ENCODE measurements at regions not wholly inside any gene's neighbourhood (a gene's known extent, or its start where the extent isn't known, plus 50 kb on each side); places are given as distances from the start of the nearest gene placed in this dataset.

DNA sequence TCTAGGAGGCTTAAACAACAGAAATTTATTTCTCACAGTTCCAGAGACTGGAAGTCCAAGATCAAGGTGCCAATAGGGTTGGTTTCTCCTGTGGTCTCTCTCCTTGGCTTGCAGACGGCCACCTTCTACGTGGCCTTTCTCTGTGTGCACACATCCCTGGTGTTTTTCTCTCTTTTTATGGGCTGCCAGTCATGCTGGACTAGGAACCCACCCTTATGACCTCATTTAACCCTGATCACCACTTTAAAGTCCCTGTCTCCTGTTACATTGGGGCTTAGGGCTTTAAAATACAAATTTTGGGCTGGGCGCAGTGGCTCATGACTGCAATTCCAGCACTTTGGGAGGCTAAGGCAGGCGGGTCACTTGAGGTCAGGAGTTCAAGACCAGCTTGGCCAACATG, 157.1 kb downstream of the TLE1 start:
- DNase-seq = no peak

DNA sequence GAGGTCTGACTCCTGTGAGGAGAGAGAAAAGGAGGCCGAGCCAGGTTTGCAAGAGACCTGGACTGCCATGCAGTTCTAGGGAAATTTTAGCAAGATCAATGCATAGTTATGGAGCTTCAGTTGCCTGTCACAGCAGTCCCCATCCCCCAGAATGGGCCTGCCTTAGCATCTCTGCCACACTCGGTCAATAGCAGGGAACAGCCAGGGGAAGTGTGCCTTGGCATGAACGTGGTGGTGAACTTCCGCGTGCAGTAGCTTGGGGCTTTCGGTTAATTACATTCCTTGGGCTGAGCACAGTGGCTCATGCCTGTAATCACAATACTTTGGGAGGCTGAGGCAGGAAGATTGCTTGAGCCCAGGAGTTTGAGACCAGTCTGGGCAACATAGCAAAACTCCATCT, 157.8 kb downstream of the TLE1 start:
- DNase-seq = no peak

DNA sequence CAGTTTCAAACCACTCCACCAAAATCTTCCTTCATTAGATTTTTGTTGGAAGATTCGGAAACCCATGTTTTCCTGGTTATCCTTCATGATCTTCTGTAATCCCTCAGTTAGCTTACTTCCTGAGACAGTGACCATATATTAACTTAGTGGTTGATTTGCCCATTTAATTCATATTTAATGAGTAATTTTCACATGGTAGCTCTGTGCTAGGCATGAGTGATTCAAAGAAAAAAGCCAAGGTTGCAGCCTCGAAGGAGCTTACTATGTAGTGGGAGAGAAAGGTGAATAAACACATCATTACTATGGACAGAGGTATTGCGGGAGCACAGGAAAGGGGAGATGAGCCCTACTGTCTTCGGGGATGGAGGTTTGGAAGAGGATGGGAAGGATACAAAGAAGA, 158.5 kb downstream of the TLE1 start:
- no peak for DNase-seq

DNA sequence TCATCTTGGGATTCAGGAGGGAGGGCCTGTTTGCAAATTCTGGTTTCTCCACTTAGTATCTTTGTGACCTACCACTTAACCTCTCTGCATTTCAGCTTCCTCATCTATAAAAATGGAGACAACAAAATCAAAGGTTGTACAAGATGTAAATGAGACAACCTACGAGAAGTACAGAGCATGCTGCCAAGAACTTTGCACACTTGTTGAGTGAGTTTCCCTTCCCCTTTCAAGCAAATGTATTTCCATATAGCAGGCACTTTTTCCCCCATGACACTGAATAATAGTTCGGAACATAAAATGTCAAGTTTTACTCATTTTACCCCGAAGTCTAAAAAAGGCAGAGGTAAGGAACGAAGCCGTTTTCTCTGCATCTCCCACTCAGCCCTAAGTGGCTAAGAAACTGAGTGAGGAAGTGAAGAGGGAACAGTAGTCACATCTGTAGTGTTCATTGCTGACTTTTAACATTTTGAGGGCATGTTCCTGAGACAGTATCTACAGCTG, 159.0 kb downstream of the TLE1 start:
- DNase-seq = no peak

DNA sequence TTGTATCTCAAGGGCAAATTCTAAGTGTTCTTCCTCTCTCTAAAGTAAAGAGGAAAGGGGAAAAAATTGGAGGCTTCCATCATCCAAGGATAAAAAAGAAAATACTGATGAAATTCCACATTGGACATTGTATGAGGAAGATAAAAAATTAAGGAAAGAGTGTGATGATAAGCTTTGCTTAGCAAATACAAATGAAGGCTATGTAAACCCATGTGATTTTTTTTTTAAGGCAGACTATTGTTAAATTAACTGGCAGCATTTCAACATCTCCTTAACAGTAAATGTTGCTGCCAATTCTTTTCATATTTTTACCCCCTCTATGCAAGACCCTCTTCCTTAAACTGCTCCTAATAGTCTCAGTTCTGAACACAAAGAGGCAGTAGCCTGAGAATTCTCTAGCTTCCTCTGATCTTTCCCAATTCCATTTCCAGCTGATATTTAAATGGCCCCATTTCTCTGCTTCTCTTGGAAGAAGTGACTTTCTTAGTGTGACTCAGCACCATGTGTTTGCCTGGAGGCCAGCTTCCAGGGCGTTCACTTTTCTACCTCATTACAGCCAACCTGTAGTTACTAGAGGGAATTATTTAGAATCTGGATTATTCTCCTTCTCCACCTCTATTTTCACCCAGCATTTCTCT, 159.7 kb downstream of the TLE1 start:
- DNase-seq = no peak

DNA sequence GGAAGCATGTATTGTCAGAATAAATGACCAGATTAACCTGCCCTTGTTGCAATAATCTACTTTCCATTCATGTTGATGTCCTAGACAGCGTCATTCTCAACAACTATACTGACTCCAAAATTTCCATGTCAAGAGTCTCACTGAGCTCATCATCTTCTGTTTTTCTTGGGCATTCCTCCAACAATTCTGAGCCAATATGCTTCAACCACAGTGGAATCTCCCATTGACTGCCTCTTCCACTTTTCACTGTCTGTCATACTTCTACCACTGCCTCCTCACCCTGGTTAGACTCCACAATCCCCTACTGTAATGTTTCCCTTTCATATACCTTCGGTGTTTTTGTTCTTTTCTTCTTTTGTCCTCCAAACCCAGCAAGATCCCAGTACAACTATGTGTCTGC, 162.8 kb downstream of the TLE1 start:
- DNase-seq = no peak

DNA sequence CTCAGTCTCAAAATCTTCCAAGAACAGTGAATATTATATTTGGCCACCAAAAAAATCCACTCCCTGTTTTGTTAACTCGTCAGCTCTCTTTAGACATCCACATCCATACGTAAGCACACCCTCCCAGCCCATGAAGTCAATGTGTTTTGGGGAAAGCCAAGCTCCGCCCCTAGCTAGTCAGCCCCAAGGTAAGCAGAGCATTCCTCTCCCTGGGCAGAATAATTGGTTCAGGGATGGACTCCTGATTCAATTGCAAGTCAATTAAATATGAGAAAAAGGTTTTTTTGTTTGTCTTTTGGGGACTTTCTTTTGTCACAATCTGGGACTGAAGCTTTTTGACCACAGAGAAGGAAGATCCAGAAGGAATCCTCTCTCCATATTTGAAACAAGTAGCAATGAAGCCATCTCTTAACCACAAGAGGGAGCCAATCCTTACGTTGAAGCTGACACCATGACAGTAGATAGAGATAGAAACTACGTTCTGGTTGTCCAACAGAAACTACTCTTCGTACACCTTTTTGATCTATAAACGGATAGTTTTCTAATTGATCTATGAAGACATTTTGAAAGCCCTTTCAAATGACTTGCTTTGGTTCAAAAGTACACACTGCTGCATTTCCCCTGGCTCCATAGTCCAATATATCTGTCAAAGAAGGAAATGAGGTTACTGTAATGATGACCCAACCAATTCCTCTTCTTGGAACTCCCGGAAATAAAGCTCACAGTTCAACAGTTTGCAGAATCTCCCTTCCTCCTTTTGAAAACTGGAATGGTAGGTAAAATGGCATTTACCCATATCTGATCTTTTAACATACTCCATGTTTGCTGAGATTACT, 166.4 kb downstream of the TLE1 start:
- no peak for DNase-seq

DNA sequence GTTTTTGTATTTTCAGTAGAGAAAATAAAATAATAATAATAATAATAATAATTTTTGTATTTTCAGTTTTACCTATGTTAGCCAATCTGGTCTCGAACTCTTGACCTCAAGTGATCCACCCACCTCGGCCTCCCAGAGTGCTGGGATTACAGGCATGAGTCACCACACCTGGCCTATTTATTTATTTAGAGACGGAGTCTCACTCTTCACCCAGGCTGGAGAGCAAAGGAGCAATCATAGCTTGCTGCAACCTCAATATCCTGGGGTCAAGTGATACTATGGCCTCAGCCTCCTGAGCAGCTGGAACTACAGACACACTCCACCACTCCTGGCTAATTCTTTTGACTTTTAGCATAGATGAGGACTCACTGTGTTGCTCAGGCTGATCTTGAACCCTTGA, 167.5 kb downstream of the TLE1 start:
- no peak for DNase-seq

DNA sequence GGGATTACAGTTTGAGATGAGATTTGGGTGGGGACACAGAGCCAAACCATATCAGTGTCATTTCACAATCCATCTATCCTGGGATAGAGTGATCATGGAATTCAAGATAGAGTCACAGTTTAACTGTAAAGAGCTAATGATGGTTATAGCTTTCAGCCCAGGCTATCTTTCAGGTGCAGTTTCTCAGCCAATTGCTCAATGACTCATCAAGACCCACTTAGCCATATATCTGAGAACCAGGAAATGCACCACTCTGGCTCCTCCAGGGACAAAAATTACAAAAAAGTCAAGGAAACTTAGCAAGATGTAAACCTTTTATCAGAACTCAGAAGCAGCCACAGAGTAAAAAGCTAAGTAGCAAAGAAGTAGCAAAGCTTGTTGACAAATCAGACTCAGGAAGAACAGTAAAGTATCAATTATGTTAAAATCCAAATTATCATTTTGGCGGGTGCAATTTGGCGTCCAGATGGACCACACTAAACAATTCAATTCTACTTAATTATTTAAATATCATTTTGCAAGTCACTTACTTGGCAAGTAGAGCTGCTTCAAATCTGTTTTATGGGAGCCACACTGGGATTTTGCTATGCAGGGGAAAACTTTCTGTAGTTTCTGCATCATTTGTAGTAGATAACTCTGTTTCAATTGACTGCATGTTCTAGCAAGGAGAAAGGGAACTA, 169.4 kb downstream of the TLE1 start:
- no peak for DNase-seq

DNA sequence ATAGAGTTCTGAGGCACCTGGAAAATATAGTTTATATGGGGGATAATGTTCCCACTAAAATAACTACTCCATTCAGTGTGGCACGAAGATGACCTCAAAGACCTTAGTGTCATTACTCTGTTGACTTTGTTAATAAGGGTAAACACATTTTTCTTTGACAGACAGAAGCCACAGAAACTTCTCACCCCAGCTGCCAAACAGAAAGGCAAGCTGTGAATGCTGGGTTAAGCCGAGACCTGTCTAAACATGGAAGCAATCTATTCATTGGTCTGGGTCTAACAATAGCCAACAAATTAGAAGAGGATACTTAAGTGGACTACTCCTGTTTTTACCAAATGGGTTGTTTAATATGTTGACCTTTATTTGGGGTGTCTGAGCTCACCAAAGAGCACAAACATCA, 171.4 kb downstream of the TLE1 start:
- DNase-seq = no peak

DNA sequence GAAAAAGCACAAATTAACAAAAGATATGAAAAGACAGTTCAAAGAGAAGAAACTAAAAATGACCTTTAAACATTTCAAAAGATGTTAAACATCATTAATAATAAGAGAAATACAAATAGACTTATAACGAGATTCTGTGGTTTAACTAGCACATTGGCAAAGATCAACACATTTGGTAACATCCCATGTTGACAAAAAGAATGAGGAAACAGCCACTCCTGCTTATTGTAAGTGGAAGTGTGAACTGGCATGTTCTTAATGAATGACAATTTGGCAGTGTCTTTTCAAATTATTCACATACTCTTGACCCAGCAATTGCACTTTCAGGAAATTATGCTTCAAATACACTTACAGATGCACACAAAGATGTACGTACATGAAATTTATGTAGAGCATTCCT, 176.3 kb downstream of the TLE1 start:
- DNase-seq = no peak

DNA sequence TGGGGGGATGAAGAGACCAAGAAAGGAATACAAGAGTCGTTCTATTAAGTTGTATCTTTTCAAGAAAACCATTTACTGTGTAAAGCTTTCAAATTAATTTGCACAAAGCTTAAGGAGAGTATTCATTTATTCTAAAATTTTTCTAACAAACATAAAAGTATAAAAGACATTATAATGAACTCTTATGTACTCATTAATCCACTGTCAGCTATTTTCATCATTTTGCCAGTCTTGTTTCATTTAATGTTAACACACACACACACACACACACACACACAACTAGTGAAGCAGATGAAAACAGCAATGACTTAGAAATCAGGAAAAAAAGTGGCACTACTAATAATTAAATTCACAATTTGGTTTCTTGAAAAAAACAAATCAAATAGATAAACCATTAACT, 176.7 kb downstream of the TLE1 start:
- DNase-seq = no peak

DNA sequence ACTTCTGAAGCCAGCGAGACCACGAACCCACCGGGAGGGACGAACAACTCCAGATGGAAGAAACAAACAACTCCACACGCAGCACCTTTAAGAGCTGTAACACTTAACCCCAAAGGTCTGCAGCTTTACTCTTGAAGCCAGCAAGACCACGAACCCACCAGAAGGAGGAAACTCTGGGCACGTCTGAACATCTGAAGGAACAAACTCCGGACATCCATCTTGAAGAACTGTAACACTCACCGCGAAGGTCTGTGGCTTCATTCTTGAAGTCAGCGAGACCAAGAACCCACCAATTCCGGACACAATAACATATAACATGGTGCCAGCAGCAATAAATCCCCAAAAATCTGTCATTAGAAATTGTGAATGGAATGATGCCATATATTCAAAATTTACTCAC, 180.9 kb downstream of the TLE1 start:
- no peak for DNase-seq

DNA sequence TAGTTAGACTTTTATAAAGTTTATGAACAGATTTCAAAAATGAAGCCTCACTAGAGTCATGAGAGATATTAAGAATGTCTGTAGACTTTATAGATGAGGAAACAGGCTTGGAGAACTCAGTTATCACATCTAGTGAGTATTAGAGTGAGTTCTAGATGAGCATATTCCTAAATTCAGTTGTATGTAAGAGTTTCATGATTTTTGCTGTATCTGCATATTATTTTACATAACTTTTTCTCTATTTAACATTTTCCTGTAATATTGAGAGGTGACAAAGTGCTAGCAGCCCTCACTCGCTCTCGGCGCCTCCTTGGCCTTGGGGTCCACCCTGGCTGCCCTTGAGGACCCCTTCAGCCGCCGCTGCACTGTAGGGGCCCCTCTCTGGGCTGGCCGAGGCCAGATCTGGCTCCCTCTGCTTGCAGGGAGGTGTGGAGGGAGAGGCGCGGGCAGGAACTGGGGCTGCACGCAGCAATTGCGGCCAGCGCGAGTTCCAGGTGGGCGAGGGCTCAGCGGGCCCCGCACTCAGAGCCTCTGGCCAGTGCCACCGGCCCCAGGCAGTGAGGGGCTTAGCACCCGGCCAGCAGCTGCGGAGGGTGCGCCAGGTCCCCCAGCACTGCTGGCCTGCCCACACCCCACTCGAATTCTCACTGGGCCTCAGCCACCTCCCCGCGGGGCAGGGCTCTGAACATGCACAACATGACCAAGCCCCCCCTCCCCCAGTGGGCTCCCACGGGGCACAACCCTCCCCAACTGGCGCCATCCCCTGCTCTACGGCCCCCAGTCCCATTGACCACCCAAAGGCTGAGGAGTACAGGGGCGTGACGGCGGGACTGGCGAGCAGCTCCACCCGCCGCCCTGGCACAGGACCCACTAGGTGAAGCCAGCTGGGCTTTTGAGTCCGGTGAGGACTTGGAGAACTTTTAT, 182.1 kb downstream of the TLE1 start:
- DNase-seq = no peak

DNA sequence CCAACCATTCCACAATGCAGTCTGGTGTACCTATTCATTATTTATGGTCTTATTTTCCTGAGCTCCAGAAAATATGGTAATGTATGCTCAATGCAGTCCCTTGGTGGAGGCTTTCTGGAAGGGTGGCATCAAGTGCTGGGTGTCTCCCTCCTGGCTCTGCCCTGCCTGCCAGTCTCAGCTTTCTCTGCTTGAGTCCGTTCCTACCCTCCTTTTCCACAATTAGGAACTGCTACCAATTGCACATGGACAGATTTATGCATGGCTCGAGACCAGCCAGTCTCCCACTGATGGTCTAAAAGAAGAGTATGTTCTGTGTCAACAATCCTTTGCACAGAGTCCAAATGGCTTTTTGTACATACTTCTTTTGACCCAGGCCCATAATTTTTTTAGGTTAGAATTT, 189.8 kb downstream of the TLE1 start:
- DNase-seq = no peak

DNA sequence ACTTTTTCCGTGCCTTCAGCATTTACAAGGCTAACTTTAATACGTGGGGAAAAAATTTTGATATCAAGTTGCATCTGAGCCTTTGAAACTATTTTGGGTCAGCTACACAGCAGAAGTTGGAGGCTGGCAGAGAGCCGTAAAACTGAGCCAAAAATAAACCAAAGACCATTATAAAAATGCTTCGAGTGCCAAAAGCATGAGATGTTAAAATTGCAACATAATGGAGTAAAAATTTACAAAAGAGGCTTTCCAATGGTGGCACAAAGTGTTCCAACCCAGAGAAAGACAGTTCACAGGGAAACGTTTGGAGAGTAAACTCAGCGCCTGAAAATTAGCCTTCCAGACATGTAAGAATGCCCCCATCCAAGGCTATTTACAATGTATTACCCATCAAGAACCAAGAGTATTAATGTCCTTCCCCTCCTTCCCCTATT, 190.3 kb downstream of the TLE1 start:
- DNase-seq = no peak

DNA sequence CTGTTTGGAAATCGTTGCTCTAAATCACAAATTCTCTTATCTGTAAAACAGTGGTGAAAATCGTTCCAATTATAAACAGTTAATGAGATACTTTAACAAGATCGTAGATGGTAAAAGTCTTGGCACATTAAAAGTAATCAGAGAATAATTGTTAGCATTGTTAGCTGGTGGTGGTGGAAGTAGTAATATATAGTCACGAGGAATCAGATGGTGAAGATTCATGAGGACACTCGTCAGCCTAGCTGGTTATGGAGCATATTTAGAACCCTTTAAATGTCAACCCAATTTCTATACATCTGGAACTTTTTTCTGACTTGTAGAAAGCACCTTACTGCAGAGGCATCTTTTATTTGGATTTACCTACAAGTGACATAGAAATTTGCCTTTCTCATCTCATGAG, 190.8 kb downstream of the TLE1 start:
- DNase-seq = no peak

DNA sequence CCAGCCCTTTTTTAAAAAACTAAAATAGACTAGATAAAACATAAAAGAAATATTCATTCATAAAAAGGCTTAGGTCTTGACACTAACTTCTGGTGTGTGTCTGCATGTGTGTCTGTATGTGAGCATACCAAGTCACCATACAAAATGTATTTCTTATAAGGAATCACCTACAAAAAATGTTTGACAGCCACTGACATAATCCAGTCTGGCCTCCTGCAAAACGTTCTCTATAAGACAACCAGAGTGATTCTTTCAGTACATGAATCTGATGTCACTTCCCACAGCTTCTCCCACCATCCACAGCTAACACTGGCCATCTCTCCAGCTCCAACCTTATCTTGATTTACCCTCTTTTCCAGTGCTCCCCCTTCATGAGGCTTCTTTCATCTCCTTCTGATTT, 192.3 kb downstream of the TLE1 start:
- no peak for DNase-seq

DNA sequence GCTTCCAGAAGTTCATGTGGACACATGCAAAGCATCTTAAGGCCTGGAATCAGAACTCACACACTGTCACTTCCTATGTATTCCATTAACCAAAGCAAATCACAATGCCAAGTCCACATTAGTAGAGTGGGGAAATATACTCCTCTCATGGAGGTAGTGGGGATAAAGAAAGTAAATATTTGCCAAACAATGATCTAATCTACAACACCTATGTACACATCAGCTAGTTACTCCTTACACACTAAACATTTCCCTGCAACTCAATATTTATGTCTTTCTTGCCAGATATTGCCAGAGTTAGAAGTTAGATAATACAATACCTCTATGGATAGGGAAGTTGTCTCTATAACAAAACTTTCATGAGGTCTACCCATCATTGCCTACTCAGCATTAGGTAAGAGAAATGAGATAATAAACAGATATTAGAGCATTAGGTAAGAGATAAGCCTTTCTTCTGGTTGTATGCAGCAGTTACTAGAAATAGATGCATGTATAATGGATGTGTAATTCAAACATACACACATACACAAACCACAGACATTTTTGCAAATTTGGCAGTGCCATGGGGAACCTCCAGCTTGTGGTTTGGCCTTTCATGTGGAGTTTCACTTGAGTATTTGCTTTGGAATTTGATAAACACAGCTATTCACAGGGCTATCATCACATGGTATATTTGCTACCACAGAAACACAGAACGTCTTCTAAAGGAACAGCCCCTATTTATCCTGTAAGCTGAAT, 196.5 kb downstream of the TLE1 start:
- no peak for DNase-seq

DNA sequence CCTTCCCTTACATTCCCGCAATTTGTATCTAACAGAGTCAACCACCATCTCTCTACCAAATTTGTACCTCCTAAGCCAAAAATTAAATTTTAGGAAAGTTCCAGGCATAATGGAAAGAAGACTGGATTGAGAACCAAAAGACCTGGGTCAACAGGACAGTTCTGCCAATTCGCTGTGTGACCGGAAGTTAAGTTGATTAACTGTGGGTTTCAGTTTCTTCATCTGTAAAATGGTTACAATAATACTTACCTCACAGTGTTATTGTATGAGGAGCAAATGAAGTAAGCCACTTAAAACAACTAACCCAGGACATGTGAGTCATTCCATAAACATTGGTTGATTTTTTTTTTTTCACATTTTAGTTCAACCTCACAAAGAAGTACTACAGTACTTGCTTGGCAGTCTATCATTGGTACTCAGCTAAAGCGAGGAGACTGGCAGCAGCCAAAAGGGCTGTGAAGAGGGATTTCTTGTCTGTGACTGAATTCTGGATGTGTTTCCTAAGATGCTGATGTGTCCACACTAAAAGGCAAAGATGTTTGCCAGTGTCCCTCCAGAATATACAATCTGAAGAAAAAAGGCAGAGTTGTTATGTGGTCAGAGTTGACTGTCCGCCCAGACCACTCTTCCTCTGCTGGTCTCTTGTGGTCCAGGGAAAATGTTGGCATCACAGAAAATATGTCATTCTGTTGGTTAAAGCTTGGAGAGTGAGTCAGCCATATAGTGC, 198.6 kb downstream of the TLE1 start:
- no peak for DNase-seq

DNA sequence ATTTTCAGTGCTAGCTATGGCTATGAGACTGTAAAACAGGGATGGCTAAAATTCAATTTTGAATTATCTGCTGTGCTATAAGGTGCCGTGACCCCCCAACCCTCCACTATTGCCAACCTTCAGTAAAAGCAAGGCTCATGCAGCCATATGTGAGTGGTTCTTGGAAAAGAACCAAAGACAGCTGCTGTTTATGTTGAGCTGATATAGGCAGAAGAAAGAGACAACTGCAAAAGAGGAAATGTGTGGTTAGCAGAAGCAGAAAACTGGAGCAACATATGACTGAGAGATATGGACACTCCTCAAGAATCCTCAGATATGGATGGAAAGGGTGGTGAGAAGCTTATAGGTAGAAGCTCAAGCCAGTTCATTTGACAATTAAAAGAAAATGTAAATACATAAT, 200.3 kb downstream of the TLE1 start:
- no peak for DNase-seq

Data from NCI-H2107 (cell line).